ENCODE measurements at regions not wholly inside any gene's neighbourhood (a gene's known extent, or its start where the extent isn't known, plus 50 kb on each side); places are given as distances from the start of the nearest gene placed in this dataset.

DNA sequence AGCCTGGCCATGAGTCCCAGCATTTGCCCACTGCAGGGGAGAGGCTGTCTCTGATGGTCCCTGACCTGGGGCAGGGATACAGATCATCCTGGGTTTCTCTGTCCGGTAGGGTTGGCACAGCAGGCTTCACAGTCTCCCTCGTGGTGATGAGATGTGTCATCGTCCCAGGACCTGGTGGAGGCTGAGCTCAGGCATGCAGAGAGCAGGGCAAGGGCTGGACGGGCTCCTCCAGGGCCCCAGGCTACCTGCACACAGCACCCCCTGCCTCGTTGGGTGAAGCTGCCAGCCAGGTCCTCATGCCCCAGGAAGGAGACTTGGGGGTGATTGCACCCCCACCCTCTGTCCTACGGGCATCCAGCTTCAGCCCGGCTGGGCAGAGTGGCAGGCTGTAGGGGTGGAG, 155.8 kb upstream of the GSE1 start:
- no peak for TF ChIP-seq ZNF274 (IDR thresholded peaks at IDR 0.05; ENCODE audit: low read depth, low read length)
- H3K4me3 ChIP-seq (ENCODE audit: low read length), result no peak overlapping the region

DNA sequence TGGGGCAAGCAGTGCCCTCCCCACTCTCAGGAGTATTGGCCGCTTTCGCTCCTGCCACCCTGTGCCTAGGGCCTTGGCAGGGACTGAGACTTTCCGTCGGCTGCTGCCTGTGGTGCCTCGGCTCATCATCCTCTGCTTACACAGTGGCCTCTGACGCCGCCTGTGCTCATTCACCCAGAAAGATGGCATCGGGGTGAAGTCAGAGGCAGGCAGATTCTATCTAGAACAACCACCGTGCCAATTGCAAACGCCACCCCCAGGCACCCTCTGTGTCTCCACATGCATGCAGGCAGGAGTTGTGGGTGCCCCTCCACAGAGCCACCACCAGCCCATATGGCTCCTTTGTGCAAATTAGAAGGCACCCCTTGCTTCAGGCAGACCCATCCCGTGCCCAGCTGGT, 154.2 kb upstream of the GSE1 start:
- no peak for TF ChIP-seq ZNF274 (IDR thresholded peaks at IDR 0.05; ENCODE audit: low read depth, low read length)
- H3K4me3 ChIP-seq (ENCODE audit: low read length), result no peak overlapping the region

DNA sequence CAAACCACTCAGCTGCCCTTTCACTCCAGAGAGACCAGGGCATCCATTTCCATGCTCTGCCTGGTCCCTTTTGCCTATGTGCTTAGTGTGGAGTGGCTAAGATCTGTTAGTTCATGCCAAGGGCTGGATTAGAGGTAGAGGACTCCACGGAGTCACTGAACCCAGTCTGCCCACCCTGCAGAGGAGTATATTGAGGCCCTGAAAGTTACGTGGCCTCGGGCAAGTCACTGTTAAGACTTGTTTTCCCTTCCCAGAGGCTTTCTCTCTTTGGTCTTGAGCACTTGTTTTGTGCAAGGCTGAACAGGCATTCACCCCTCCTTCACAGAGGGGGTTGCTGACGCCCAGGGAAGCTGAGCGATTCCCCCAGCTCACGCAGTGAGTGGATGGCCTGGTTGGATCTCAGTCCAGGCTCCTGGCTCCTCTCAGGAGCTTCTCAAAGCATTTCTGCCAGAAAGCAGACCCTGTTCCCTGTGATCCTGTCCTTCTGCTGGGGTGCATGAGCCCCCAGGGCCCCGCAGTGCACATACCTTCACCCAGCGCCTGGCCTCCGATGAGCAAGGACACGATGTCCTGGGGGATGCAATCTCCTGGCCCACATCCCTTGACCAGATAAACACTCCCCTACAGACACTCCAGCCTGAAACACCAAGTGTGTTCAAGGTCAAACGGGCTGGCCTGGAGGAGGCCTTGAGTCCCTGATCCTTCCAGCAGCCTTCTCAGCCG, 153.4 kb upstream of the GSE1 start:
- TF ChIP-seq ZNF274 (IDR thresholded peaks at IDR 0.05; ENCODE audit: low read depth, low read length), result no peak

DNA sequence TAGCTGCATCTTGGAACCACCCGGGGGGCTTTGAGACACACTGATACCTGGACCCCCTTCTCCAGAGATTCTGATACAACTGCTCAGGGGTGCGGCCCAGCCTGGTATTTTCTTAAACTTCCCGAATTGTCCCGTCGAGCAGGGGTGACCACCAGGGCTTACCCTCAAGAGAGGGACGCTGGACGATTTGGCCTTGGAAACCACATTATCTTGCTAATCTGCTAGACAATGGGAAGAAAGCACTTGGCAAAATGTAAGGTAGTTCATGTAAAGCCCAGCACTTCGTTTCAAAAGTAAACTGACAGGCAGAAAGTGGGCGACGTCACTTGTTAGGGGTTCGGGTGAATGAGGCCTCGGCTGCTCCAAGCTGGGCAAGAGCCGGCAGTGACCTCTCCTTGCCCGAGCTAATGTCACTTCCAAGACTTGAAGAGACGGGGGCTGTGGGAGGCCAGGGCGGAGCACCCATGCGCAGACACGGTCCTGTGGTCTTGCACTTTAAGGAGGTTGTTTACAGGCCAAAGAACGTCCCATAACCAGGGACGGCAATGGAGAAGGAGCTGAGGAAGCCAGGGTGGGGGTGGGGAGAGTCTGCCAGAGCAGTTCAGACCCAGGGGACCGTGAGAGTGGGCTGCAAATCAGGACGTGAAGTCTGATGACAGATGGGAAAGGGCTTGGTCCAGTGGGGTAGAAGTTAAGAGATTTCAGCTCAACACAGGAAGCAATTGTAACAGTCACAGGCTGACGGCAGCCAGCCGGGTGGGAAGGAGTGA, 152.7 kb upstream of the GSE1 start:
- TF ChIP-seq ZNF274 (IDR thresholded peaks at IDR 0.05; ENCODE audit: low read depth, low read length), result no peak
- H3K4me3 ChIP-seq (ENCODE audit: low read length), result no peak overlapping the region

More for the DNA sequence above, 153.4 kb upstream of the GSE1 start:
- no peak overlapping the region for H3K4me3 ChIP-seq (ENCODE audit: low read length)

DNA sequence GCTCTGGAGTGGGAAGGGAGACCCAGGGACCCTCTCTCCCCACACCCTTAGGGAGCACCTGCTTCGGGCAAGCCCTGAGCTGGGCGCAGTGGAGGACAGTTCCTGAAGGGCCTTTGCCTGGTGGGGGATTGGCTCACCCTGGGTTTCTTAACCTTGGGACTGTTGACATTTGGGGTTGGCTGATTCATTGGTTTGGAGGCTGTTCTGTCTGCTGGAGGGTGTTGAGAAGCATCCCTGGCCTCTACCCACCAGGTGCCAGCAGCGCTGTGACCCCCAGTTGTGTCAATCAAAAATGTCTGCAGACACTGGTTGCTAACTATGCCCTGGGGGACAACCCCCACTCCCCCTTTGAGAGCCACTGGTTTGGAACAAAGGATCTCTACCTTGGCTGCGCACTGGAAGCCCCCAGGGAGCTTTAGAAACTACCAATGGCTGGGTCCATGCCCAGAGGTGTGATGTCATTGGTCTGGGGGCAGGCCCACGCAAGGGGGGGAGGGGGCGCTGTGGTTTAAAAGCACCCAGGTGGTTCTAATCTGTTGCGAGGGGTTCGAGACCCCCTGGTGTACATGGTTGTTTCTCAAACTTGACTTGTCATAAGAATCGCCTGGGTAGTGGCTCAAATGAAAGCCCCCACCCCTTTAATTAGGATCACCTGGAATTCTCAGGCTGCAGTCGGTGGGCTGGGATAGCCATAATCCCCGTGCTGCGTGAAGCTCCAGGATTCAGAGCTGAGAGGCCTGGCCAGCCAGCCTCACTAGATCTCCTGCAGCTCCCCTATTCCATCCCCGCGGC, 151.9 kb upstream of the GSE1 start:
- no peak overlapping the region for H3K4me3 ChIP-seq (ENCODE audit: low read length)
- TF ChIP-seq ZNF274 (IDR thresholded peaks at IDR 0.05; ENCODE audit: low read depth, low read length), result no peak

DNA sequence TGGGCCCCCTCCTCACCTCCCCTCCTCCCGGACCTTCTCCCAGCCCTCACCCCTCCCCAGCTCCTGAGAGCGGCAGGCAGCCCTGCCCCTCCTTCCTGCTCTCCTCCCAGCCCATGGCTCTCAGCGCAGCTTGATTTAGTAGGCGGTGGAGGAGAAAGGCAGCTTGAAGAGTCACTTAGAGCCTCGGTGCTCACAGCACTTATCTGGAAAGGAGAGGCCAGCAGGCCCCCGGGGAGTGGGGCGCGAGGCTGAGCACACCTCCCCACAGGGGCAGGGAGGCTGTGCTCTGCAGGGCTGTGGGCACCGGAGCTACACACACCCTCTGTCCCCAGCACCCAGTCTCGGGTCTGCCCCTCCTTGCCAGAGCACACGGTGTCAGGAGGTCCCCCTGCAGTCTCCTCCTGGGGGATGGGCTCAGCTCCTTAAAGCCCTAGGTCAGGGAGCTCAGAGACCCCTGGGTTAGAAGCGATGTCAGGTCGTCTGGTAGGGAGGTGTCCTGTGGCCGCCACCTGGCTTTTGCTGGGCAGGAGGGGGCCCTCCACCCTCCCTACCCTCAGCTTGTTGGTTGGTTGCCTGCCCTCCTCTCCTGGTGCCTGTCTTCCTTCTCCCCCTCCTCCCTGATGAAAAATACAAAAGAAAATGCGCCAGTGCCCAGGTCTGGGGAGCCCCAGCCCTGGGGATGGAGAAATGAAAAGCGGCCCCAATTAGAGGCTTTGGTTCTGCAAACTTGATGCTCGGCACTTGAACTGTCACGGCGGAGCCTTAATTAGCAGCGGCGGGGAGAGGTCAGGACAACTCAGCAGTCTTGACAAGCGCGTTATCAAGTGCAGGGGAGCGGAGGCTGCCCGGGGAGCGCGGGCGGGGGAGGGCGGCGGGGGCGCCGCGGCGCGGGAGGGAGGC, 151.1 kb upstream of the GSE1 start:
- TF ChIP-seq ZNF274 (IDR thresholded peaks at IDR 0.05; ENCODE audit: low read depth, low read length), result no peak

DNA sequence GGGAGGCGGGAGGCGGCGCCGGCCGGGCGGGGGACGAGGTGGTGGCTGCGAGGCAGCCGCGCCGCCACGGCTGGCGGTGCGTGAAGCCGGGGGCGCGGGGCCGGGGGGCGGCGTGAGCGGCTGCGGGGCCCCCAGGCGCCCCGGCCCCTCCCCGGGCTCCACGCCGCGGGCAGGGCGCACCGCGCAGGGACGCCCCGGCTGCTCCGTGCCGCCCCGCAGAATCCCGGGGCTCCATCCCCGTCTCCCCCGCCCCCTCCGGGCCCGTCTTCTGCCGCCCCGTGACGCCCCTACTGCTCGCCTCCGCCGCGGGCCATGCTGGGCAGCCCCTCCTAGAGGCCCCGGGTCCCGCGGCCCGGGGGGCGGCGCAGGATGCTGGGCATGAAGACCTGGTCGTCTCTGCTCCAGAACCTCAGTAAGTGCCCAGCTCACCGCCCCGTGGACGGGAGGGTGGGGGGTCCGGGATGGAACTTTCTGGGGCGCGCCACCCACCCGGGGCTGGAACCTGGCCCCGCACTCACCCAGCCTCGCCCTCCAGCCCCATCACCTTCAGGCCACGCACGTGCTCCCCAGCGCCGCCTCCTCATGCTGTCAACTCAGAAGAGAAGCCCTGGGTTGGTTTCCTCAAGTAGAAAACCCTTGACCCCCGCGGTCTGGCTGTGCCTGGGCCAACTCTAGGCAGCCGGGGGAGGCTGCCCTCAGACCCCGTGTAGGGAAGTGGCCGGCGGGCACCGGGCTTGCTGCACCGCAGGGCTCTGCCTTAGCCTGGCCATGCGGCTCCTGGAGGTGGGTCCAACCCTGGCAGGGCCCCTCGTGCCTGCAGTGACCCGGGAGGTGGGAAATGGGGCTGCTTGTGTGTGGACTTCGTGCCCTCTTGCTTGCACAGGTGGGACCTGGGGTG, 150.2 kb upstream of the GSE1 start:
- TF ChIP-seq ZNF274 (IDR thresholded peaks at IDR 0.05; ENCODE audit: low read depth, low read length), result no peak
- H3K4me3 ChIP-seq (ENCODE audit: low read length), result no peak overlapping the region

More for the DNA sequence above, 151.1 kb upstream of the GSE1 start:
- no peak overlapping the region for H3K4me3 ChIP-seq (ENCODE audit: low read length)

DNA sequence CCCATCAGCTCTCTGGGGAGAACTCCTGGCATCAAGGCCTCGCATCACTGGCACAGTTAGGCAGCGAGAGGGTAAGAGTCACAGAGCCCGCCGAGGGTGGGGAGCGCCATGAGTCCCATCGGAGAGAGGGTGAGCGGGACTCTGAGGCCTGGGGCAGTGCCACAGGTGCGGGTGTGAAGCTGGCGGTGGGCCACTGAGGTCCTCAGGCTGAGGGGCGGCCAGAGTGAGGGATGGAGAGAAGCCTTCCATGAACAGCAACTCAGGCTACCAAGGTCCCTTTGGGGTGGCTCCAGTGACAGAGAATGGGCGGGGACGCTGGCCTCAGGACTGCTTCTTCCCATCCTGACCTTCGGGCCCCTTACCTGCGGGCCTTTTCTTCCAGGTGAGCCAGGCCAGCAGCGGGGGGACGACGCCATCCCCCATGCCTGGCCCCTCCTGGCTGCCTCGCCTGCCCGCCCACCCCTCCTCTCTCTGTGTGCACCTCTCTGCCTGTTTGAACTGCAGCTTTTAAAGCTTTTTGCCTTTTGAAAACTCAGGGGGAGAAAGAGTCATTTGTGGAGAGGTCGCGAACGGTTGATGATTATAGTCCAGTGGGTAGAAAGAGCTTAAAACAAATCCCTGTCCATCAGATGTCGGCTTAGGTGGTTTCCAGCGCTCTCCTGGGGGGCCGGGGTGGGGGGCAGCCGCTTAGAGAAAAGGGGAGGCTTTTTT, 149.3 kb upstream of the GSE1 start:
- no peak overlapping the region for H3K4me3 ChIP-seq (ENCODE audit: low read length)
- no peak for TF ChIP-seq ZNF274 (IDR thresholded peaks at IDR 0.05; ENCODE audit: low read depth, low read length)

DNA sequence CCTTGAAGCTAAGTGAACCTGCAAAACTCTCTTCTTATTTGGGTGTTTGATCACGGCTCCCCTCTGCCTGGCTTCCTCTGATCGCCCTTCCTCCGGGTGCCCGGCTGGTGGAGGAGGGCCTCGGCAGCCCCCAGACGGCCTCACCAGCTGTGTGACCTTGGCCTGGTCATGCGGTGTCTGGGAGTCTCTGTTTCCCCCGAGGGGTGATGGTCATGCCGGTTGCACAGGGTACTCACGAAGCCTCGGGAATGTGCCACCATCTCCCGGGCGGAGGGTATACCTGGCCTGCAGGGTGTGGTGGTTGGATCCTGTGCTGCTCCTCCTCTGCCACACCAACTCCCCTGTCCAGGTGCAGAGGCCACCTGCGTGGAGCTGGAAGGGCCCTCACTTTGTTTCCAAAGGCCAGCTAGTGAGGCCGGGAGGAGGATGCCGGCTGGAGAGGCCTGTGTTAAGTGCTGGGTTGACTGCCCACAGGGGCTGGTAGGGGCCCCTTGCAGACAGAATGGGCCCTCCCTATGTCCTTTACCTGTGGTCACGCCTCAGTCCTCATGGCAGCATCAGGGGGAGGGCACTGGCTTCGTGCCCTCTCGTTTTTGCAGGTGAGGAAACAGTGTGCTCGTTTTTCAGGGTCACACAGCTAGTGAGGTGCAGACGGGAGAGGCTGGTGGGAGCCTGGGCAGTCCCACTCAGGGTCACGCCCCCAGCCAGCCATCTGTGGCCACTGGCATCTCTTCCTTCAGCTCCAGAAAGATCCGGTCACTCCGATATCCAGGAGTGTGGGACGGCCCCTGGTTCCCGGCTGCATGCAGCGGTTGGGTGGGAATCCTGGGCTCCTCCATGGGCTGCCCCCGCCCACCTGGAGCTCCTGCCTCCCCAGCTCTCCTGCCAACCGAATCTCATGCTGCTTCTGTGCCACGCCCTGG, 148.5 kb upstream of the GSE1 start:
- TF ChIP-seq ZNF274 (IDR thresholded peaks at IDR 0.05; ENCODE audit: low read depth, low read length), result no peak
- no peak overlapping the region for H3K4me3 ChIP-seq (ENCODE audit: low read length)

DNA sequence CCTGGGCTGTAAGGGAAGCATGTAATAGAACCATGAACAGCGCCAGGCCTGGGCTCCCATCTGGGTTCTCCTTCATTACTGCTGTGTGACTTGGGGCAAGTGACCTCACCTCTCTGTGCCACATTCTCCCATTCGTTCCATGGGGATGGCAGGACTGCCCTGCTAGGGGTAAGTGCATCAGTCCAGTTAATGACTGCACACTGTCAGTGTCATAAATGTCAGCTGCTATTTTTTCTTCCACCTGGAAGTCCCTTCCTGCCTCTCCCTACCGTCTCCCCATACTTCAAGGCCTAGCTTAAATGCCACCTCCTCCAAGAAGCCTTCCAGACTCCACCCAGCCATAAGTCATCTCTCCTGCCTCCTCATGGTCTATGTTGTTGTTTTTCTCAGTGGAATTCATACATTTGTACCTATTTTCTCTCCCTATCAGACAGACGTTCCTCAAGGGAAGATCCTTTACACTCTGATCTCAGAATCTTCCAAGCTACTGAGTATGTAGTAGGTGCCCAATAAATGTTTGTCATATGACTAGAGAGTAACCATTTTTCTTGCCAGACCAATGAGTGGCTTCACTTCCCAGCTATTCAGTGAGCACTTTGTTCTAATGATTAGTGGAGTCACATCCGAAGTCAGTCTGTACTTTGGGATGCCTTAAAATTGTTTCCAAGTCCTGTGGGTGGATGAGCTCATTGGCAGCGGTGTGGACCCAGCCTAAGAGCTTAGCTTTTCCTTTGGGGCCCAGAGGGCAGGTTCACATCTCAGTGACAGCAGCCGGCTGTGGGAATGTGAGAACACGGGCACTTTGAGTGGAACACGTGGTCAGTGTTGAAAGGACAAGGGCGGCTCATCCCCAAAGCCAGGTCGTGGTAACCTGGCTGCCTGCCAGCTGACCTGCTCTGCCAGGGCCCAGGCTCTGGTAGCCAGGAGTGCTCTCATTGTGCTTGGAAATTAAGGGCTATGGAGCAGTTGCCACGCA, 147.5 kb upstream of the GSE1 start:
- no peak for TF ChIP-seq ZNF274 (IDR thresholded peaks at IDR 0.05; ENCODE audit: low read depth, low read length)
- no peak overlapping the region for H3K4me3 ChIP-seq (ENCODE audit: low read length)
